ENCODE measurements at regions not wholly inside any gene's neighbourhood (a gene's known extent, or its start where the extent isn't known, plus 50 kb on each side); places are given as distances from the start of the nearest gene placed in this dataset.

DNA sequence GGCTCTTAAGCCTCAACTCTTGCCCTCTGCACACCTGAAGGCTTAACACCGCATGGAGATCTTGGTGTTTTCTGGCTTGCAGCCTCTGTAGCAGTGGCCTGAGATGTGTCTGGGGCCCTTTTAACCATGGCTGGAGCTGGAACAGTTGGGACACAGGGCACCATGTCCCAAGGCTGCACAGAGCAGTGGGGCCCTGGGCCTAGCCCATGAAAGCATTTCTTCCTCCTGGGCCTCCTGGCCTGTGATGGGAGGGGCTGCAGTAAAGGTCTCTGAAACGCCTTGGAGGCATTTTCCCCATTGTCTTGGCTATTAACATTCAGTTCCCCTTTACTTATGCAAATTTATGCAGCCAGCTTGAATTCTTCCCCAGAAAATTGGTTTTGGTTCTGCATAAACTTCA, 735.5 kb upstream of the ALCAM start:
- Histone ChIP-seq H3K9ac (no peak overlapping the region), H2AFZ (replicated peaks) (no peak overlapping the region), H3K27me3 (no peaks in the 10 kb centered on the region), H3K36me3 (no peaks in the 10 kb centered on the region), H4K20me1 (ENCODE audit: low read depth) (no peaks in the 10 kb centered on the region), H3K4me3 (no peak overlapping the region), H3F3A (ENCODE audit: low read depth) (no peaks in the 10 kb centered on the region), H3K4me2 (no peak overlapping the region), H3K79me2 (ENCODE audit: low read depth) (no peaks in the 10 kb centered on the region), H3K4me1 (no peaks in the 10 kb centered on the region), H3K9me3 (ENCODE audit: low read depth) (peaks cover 6% of the 10 kb centered on the region), H3K27ac (no peak overlapping the region)
- no peak overlapping the region for H3K27ac Mint-ChIP-seq
- H3K9me3 Mint-ChIP-seq: peaks cover 7% of the 10 kb centered on the region
- no peak for DNase-seq (ENCODE audit: low spot score)
- no peaks in the 10 kb centered on the region for H3K27me3 Mint-ChIP-seq (ENCODE audit: insufficient read depth, low read depth)
- TF ChIP-seq EZH2phosphoT487 (IDR thresholded peaks at IDR 0.05): no peak
- TF ChIP-seq, protein P1, sequence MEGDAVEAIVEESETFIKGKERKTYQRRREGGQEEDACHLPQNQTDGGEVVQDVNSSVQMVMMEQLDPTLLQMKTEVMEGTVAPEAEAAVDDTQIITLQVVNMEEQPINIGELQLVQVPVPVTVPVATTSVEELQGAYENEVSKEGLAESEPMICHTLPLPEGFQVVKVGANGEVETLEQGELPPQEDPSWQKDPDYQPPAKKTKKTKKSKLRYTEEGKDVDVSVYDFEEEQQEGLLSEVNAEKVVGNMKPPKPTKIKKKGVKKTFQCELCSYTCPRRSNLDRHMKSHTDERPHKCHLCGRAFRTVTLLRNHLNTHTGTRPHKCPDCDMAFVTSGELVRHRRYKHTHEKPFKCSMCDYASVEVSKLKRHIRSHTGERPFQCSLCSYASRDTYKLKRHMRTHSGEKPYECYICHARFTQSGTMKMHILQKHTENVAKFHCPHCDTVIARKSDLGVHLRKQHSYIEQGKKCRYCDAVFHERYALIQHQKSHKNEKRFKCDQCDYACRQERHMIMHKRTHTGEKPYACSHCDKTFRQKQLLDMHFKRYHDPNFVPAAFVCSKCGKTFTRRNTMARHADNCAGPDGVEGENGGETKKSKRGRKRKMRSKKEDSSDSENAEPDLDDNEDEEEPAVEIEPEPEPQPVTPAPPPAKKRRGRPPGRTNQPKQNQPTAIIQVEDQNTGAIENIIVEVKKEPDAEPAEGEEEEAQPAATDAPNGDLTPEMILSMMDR (IDR thresholded peaks at IDR 0.05): no peak
- no peak for TF ChIP-seq EZH2 (IDR thresholded peaks at IDR 0.05)
- no peaks in the 10 kb centered on the region for H3K4me1 Mint-ChIP-seq
- no peak overlapping the region for H3K4me3 Mint-ChIP-seq
- peaks cover 2% of the 10 kb centered on the region for H3K36me3 Mint-ChIP-seq

DNA sequence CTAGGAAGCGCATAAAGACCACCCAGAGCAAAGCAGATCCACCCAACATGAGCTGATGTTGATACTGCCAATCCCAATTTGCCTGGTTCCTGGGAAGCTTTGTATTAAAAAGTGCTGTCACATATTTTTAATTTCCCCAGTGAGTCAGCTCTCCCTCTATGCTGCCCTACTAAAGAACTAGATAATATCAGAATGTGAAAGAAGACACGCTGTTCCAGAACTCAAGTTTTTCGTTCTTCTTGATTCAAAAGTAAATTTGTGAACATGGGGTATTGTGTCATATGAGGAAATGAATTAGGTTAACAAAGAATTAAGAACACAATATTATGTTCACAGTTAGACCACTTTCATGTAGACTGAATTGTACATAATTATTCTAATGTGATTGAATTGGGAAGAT, 734.2 kb upstream of the ALCAM start:
- Histone ChIP-seq H3K4me1 (no peaks in the 10 kb centered on the region), H4K20me1 (ENCODE audit: low read depth) (no peaks in the 10 kb centered on the region), H3F3A (ENCODE audit: low read depth) (no peaks in the 10 kb centered on the region), H3K9me3 (ENCODE audit: low read depth) (peaks cover 6% of the 10 kb centered on the region), H2AFZ (replicated peaks) (no peak overlapping the region), H3K4me3 (no peak overlapping the region), H3K27ac (no peak overlapping the region), H3K9ac (no peak overlapping the region), H3K27me3 (no peaks in the 10 kb centered on the region), H3K36me3 (no peaks in the 10 kb centered on the region), H3K79me2 (ENCODE audit: low read depth) (no peaks in the 10 kb centered on the region), H3K4me2 (no peak overlapping the region)
- Mint-ChIP-seq H3K27me3 (ENCODE audit: insufficient read depth, low read depth) (no peaks in the 10 kb centered on the region), H3K36me3 (peaks cover 2% of the 10 kb centered on the region), H3K27ac (no peak overlapping the region), H3K4me3 (no peak overlapping the region), H3K9me3 (peaks cover 5% of the 10 kb centered on the region), H3K4me1 (no peaks in the 10 kb centered on the region)
- TF ChIP-seq, protein P1 (IDR thresholded peaks at IDR 0.05): no peak
- TF ChIP-seq EZH2phosphoT487 (IDR thresholded peaks at IDR 0.05) (no peak), EZH2 (IDR thresholded peaks at IDR 0.05) (no peak)
- no peak for DNase-seq (ENCODE audit: low spot score)

GRCh38 chr3:104632947-104633346, 733.8 kb upstream of the ALCAM start:
- no peak overlapping the region for H3K9ac ChIP-seq
- H3K27me3 ChIP-seq: no peaks in the 10 kb centered on the region
- peaks cover 2% of the 10 kb centered on the region for H3K36me3 Mint-ChIP-seq
- no peak overlapping the region for H3K27ac Mint-ChIP-seq
- no peaks in the 10 kb centered on the region for H3K4me1 Mint-ChIP-seq
- no peak overlapping the region for H2AFZ ChIP-seq (replicated peaks)
- H4K20me1 ChIP-seq (ENCODE audit: low read depth): no peaks in the 10 kb centered on the region
- TF ChIP-seq EZH2 (IDR thresholded peaks at IDR 0.05): no peak
- TF ChIP-seq, protein P1 (IDR thresholded peaks at IDR 0.05): no peak
- TF ChIP-seq EZH2phosphoT487 (IDR thresholded peaks at IDR 0.05): no peak
- DNase-seq (ENCODE audit: low spot score): no peak
- H3K79me2 ChIP-seq (ENCODE audit: low read depth): no peaks in the 10 kb centered on the region
- no peaks in the 10 kb centered on the region for H3F3A ChIP-seq (ENCODE audit: low read depth)
- no peak overlapping the region for H3K4me3 Mint-ChIP-seq
- H3K9me3 ChIP-seq (ENCODE audit: low read depth): peaks cover 6% of the 10 kb centered on the region
- H3K4me2 ChIP-seq: no peak overlapping the region
- H3K36me3 ChIP-seq: no peaks in the 10 kb centered on the region
- no peak overlapping the region for H3K27ac ChIP-seq
- H3K9me3 Mint-ChIP-seq: peaks cover 5% of the 10 kb centered on the region
- H3K4me3 ChIP-seq: no peak overlapping the region
- H3K4me1 ChIP-seq: no peaks in the 10 kb centered on the region
- no peaks in the 10 kb centered on the region for H3K27me3 Mint-ChIP-seq (ENCODE audit: insufficient read depth, low read depth)

Data from neural progenitor cell (in vitro differentiated cells).